HEK293 (cell line): ENCODE measurements at regions not wholly inside any gene's neighbourhood (a gene's known extent, or its start where the extent isn't known, plus 50 kb on each side); places are given as distances from the start of the nearest gene placed in this dataset.

Source experiments
- CTCF ChIA-PET: fragments of 350-600 bp; formaldehyde crosslinking; extraction: SDS; loops from one replicate; lab custom pipeline; 2021; ENCODE audit warnings: antibody characterized with exemption; lab: Yijun Ruan, JAX
- POLR2A ChIA-PET: fragments of 300-600 bp; formaldehyde crosslinking; extraction: SDS; loops from one replicate; lab custom pipeline; 2020; ENCODE audit warnings: antibody characterized with exemption, inconsistent platforms; lab: Yijun Ruan, JAX
- H3K27ac ChIP-seq: fragments of 200-500 bp; sonication (Bioruptor generic); 2 replicates; pipeline ENCODE4 v1.5.1; 2014; ENCODE audit warnings: low read depth, low read length, control low read depth, inconsistent platforms; ENCODE audit errors: extremely low read depth
- H3K36me3 ChIP-seq, 2 experiments: fragments of 200-500 bp in 1 of 2; sonication (Bioruptor generic) in 1 of 2; 1 replicate in 1 of 2; 2 replicates in 1 of 2; pipeline ENCODE4 v1.5.1; 2014 to 2017; ENCODE audit warnings: inconsistent platforms in 2 of 2, low read length in 2 of 2; ENCODE audit not compliant: control insufficient read depth in 2 of 2, insufficient read depth in 1 of 2
- H3K4me1 ChIP-seq: fragments of 200-500 bp; sonication (Bioruptor generic); 2 replicates; pipeline ENCODE4 v1.5.1; 2014; ENCODE audit warnings: mild to moderate bottlenecking, low read length, inconsistent platforms; ENCODE audit not compliant: control insufficient read depth, insufficient read depth
- H3K4me3 ChIP-seq: 2 replicates; pipeline ENCODE4 v1.5.1; 2011; ENCODE audit warnings: low read depth, mild to moderate bottlenecking, control low read depth, low read length, moderate library complexity
- H3K9me3 ChIP-seq: fragments of 200-500 bp; sonication (Bioruptor generic); 2 replicates; pipeline ENCODE4 v1.5.1; 2014; ENCODE audit warnings: low read depth, low read length, inconsistent platforms; ENCODE audit not compliant: control insufficient read depth, insufficient read depth
- EGR2 ChIP-seq: fragments of 450-650 bp; formaldehyde crosslinking; IDR thresholded peaks from 2 replicates; pipeline ENCODE4 v1.5.1; 2016; ENCODE audit warnings: low read depth, missing biosample characterization, missing genetic modification characterization
- GLIS1 ChIP-seq: fragments of 450-650 bp; formaldehyde crosslinking; IDR thresholded peaks from 2 replicates; pipeline ENCODE4 v1.5.1; 2016; ENCODE audit warnings: missing biosample characterization, missing genetic modification characterization
- IKZF3 ChIP-seq: fragments of 450-650 bp; IDR thresholded peaks from 2 replicates; pipeline ENCODE4 v1.5.0; 2018; ENCODE audit warnings: missing biosample characterization, mild to moderate bottlenecking, missing genetic modification characterization, moderate library complexity
- KLF1 ChIP-seq: fragments of 450-650 bp; formaldehyde crosslinking; IDR thresholded peaks from 2 replicates; pipeline ENCODE4 v1.5.1; 2016; ENCODE audit warnings: missing biosample characterization, missing genetic modification characterization
- MYNN ChIP-seq: fragments of 450-650 bp; formaldehyde crosslinking; IDR thresholded peaks from 2 replicates; pipeline ENCODE4 v1.5.1; 2016; ENCODE audit warnings: missing biosample characterization, missing genetic modification characterization, borderline replicate concordance
- MZF1 ChIP-seq: fragments of 450-650 bp; formaldehyde crosslinking; IDR thresholded peaks from 2 replicates; pipeline ENCODE4 v1.5.1; 2017; ENCODE audit warnings: missing biosample characterization, missing genetic modification characterization, borderline replicate concordance
- REPIN1 ChIP-seq: fragments of 450-650 bp; formaldehyde crosslinking; IDR thresholded peaks from 2 replicates; pipeline ENCODE4 v1.5.1; 2017; ENCODE audit warnings: missing biosample characterization, missing genetic modification characterization, low read depth
- WT1 ChIP-seq: fragments of 450-650 bp; formaldehyde crosslinking; IDR thresholded peaks from 2 replicates; pipeline ENCODE4 v1.5.1; 2016; ENCODE audit warnings: missing biosample characterization, missing genetic modification characterization
- ZFHX2 ChIP-seq: fragments of 450-650 bp; formaldehyde crosslinking; conservative IDR thresholded peaks from 2 replicates; pipeline ENCODE4 v1.5.1; 2016; ENCODE audit warnings: missing biosample characterization, missing genetic modification characterization
- ZFP37 ChIP-seq: fragments of 450-650 bp; formaldehyde crosslinking; IDR thresholded peaks from 2 replicates; pipeline ENCODE4 v1.5.1; 2016; ENCODE audit warnings: missing biosample characterization, missing genetic modification characterization
- ZNF184 ChIP-seq: fragments of 450-650 bp; IDR thresholded peaks from 2 replicates; pipeline ENCODE4 v1.5.1; 2018; ENCODE audit warnings: missing biosample characterization, mild to moderate bottlenecking, missing genetic modification characterization
- ZNF2 ChIP-seq: fragments of 450-650 bp; formaldehyde crosslinking; IDR thresholded peaks from 2 replicates; pipeline ENCODE4 v1.5.1; 2016; ENCODE audit warnings: missing biosample characterization, missing genetic modification characterization
- ZNF266 ChIP-seq: fragments of 450-650 bp; formaldehyde crosslinking; IDR thresholded peaks from 2 replicates; pipeline ENCODE4 v1.5.1; 2016; ENCODE audit warnings: missing biosample characterization, missing genetic modification characterization, low read depth
- ZNF311 ChIP-seq: fragments of 450-650 bp; formaldehyde crosslinking; IDR thresholded peaks from 2 replicates; pipeline ENCODE4 v1.5.1; 2017; ENCODE audit warnings: missing biosample characterization, missing genetic modification characterization, borderline replicate concordance
- ZNF354C ChIP-seq: fragments of 450-650 bp; formaldehyde crosslinking; IDR thresholded peaks from 2 replicates; pipeline ENCODE4 v1.5.1; 2016; ENCODE audit warnings: missing biosample characterization, missing genetic modification characterization, low read depth, borderline replicate concordance
- ZNF416 ChIP-seq: fragments of 450-650 bp; formaldehyde crosslinking; IDR thresholded peaks from 2 replicates; pipeline ENCODE4 v1.5.1; 2016; ENCODE audit warnings: missing biosample characterization, missing genetic modification characterization
- ZNF501 ChIP-seq: fragments of 450-650 bp; formaldehyde crosslinking; IDR thresholded peaks from 2 replicates; pipeline ENCODE4 v1.5.1; 2016; ENCODE audit warnings: missing biosample characterization, missing genetic modification characterization
- ZNF510 ChIP-seq: fragments of 450-650 bp; formaldehyde crosslinking; IDR thresholded peaks from 2 replicates; pipeline ENCODE4 v1.5.1; 2018; ENCODE audit warnings: mild to moderate bottlenecking, missing genetic modification characterization, missing biosample characterization; ENCODE audit not compliant: insufficient replicate concordance
- TF ChIP-seq, protein P1 (sequence below): fragments of 450-650 bp; IDR thresholded peaks from 2 replicates; pipeline ENCODE4 v1.5.1; 2018; ENCODE audit warnings: missing biosample characterization, missing genetic modification characterization
- TF ChIP-seq, protein P2 (sequence below): sonication (generic); formaldehyde crosslinking; IDR thresholded peaks from 2 replicates; pipeline ENCODE4 v1.8.1; 2022; ENCODE audit warnings: mild to moderate bottlenecking, moderate library complexity, missing genetic modification reagents
- TF ChIP-seq, protein P3 (sequence below): fragments of 450-650 bp; formaldehyde crosslinking; IDR thresholded peaks from 2 replicates; pipeline ENCODE4 v1.5.1; 2016; ENCODE audit warnings: missing biosample characterization, missing genetic modification characterization
- TF ChIP-seq, protein P4 (sequence below): fragments of 450-650 bp; formaldehyde crosslinking; IDR thresholded peaks from 2 replicates; pipeline ENCODE4 v1.5.1; 2016; ENCODE audit warnings: missing biosample characterization, missing genetic modification characterization
- TF ChIP-seq, protein P5 (sequence below): fragments of 450-650 bp; formaldehyde crosslinking; IDR thresholded peaks from 2 replicates; pipeline ENCODE4 v1.5.1; 2016; ENCODE audit warnings: missing biosample characterization, missing genetic modification characterization

DNA sequence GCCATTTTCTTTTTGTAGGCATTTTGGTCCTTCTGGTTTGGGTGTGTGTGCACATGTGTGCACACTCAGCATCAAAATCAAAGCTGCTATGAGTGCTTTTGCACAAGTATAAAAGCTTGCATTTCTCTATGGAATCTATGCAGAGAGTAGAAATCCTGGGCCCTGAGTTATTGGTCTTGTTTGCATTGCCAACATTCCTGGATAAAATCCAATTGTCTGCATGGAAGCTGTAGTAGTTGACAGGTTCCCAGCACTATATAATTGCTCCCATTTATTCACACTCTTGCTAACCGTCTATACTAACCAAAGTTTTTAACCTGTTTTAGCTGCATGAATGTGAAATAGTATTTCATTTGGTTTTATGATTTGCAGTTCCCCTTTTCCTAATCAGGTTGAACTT, 277.0 kb downstream of the FOXA2 start:
- no peak overlapping the region for H3K4me3 ChIP-seq
- no peaks in the 10 kb centered on the region for H3K4me1 ChIP-seq
- no peaks in the 10 kb centered on the region for H3K9me3 ChIP-seq
- ChIA-PET POLR2A (no interaction called here), CTCF (interaction anchor here (0.7 kb wide), 2 partner anchors 44 to 70 kb away, joined by 3 to 4 read pairs; no protein-coding TSS in a partner anchor)
- no peak overlapping the region for H3K27ac ChIP-seq
- no peaks in the 10 kb centered on the region for H3K36me3 ChIP-seq
- no peak for TF ChIP-seq ZNF266
- TF ChIP-seq REPIN1 (tag by site-specific recombination) = no peak

DNA sequence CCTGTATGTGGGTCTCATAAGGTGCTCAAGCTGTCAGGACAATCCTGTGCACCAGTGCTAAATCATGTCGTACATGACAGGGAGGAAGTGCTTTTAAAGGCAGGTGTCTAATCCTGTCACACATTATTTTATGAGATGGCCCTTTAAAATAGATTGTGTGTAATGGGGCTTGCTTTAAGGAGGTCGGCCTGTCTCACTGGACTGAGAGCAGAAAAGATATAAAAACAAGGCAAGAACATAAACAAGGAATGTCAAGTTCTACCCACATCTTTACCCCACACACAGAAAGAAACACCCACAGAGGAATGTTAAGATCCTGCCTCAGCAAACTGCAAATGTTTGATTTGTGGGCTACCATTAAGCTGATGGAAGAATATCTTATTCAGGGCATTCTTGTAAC, 279.0 kb downstream of the FOXA2 start:
- H3K4me1 ChIP-seq = no peaks in the 10 kb centered on the region
- H3K36me3 ChIP-seq = no peaks in the 10 kb centered on the region
- no peak overlapping the region for H3K27ac ChIP-seq
- TF ChIP-seq ZFHX2 (tag by site-specific recombination) (peak; percentile 34), GLIS1 (tag by site-specific recombination) (peak; percentile 61), ZNF184 (tag by site-specific recombination) (no peak), ZNF354C (tag by site-specific recombination) (no peak), ZNF416 (tag by site-specific recombination) (no peak), EGR2 (tag by site-specific recombination) (peak; percentile 44; the same call in 1 of the 2 replicates), ZFP37 (tag by site-specific recombination) (no peak), WT1 (tag by site-specific recombination) (no peak), ZNF510 (tag by site-specific recombination) (no peak), KLF1 (tag by site-specific recombination) (no peak), ZNF2 (tag by site-specific recombination) (no peak), ZNF311 (no peak), IKZF3 (no peak), MZF1 (tag by site-specific recombination) (no peak), MYNN (no peak), ZNF501 (tag by site-specific recombination) (no peak)
- TF ChIP-seq, protein P1, sequence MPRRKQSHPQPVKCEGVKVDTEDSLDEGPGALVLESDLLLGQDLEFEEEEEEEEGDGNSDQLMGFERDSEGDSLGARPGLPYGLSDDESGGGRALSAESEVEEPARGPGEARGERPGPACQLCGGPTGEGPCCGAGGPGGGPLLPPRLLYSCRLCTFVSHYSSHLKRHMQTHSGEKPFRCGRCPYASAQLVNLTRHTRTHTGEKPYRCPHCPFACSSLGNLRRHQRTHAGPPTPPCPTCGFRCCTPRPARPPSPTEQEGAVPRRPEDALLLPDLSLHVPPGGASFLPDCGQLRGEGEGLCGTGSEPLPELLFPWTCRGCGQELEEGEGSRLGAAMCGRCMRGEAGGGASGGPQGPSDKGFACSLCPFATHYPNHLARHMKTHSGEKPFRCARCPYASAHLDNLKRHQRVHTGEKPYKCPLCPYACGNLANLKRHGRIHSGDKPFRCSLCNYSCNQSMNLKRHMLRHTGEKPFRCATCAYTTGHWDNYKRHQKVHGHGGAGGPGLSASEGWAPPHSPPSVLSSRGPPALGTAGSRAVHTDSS (tag by site-specific recombination) = no peak
- TF ChIP-seq, protein P2, sequence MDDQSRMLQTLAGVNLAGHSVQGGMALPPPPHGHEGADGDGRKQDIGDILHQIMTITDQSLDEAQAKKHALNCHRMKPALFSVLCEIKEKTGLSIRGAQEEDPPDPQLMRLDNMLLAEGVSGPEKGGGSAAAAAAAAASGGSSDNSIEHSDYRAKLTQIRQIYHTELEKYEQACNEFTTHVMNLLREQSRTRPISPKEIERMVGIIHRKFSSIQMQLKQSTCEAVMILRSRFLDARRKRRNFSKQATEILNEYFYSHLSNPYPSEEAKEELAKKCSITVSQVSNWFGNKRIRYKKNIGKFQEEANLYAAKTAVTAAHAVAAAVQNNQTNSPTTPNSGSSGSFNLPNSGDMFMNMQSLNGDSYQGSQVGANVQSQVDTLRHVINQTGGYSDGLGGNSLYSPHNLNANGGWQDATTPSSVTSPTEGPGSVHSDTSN (CRISPR knock-in tag) = no peak
- TF ChIP-seq, protein P3, sequence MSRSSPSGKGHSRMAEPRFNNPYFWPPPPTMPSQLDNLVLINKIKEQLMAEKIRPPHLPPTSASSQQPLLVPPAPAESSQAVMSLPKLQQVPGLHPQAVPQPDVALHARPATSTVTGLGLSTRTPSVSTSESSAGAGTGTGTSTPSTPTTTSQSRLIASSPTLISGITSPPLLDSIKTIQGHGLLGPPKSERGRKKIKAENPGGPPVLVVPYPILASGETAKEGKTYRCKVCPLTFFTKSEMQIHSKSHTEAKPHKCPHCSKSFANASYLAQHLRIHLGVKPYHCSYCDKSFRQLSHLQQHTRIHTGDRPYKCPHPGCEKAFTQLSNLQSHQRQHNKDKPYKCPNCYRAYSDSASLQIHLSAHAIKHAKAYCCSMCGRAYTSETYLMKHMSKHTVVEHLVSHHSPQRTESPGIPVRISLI = no peak
- TF ChIP-seq, protein P4, sequence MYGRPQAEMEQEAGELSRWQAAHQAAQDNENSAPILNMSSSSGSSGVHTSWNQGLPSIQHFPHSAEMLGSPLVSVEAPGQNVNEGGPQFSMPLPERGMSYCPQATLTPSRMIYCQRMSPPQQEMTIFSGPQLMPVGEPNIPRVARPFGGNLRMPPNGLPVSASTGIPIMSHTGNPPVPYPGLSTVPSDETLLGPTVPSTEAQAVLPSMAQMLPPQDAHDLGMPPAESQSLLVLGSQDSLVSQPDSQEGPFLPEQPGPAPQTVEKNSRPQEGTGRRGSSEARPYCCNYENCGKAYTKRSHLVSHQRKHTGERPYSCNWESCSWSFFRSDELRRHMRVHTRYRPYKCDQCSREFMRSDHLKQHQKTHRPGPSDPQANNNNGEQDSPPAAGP (tag by site-specific recombination) = no peak
- TF ChIP-seq, protein P5, sequence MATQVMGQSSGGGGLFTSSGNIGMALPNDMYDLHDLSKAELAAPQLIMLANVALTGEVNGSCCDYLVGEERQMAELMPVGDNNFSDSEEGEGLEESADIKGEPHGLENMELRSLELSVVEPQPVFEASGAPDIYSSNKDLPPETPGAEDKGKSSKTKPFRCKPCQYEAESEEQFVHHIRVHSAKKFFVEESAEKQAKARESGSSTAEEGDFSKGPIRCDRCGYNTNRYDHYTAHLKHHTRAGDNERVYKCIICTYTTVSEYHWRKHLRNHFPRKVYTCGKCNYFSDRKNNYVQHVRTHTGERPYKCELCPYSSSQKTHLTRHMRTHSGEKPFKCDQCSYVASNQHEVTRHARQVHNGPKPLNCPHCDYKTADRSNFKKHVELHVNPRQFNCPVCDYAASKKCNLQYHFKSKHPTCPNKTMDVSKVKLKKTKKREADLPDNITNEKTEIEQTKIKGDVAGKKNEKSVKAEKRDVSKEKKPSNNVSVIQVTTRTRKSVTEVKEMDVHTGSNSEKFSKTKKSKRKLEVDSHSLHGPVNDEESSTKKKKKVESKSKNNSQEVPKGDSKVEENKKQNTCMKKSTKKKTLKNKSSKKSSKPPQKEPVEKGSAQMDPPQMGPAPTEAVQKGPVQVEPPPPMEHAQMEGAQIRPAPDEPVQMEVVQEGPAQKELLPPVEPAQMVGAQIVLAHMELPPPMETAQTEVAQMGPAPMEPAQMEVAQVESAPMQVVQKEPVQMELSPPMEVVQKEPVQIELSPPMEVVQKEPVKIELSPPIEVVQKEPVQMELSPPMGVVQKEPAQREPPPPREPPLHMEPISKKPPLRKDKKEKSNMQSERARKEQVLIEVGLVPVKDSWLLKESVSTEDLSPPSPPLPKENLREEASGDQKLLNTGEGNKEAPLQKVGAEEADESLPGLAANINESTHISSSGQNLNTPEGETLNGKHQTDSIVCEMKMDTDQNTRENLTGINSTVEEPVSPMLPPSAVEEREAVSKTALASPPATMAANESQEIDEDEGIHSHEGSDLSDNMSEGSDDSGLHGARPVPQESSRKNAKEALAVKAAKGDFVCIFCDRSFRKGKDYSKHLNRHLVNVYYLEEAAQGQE (tag by site-specific recombination) = no peak
- CTCF ChIA-PET = interaction anchor here (0.8 kb wide), 1 partner anchor 9 kb away, joined by 3 read pairs; no protein-coding TSS in a partner anchor
- H3K9me3 ChIP-seq = no peaks in the 10 kb centered on the region
- no peak overlapping the region for H3K4me3 ChIP-seq
- POLR2A ChIA-PET = no interaction called here
